PC-9 (cell line): ENCODE measurements at regions not wholly inside any gene's neighbourhood (a gene's known extent, or its start where the extent isn't known, plus 50 kb on each side); places are given as distances from the start of the nearest gene placed in this dataset.

Experiments used
- BruUV-seq: library from RNA; stranded (reverse); fragments of 400-500 nt; replicated peaks from 2 replicates; lab custom pipeline; 2021; lab: Mats Ljungman, UMichigan
- CTCF ChIA-PET: fragments of 300-600 bp; sonication (Branson Sonifier 250); formaldehyde crosslinking; loops from one replicate; lab custom pipeline; 2022; ENCODE audit warnings: antibody characterized with exemption; lab: Charles Lee
- POLR2A ChIA-PET: fragments of 300-600 bp; sonication (Branson Sonifier 250); formaldehyde crosslinking; loops from one replicate; lab custom pipeline; 2022; ENCODE audit warnings: antibody characterized with exemption; ENCODE audit not compliant: unreplicated experiment; lab: Charles Lee
- DNase-seq, 2 experiments: peaks; one replicate each; pipeline versions ENCODE4 v3.0.0 to v3.0.0-alpha.2; 2015 to 2022; ENCODE audit warnings: mixed read lengths in 1 of 2
- H2AFZ ChIP-seq: fragments of 200-600 bp; sonication (generic); 2 replicates; pipeline ENCODE4 v1.8.1; 2017; ENCODE audit warnings: antibody characterized with exemption
- H3F3A ChIP-seq: fragments of 200-600 bp; sonication (generic); 2 replicates; pipeline ENCODE4 v1.8.1; 2017; ENCODE audit warnings: antibody characterized with exemption, mild to moderate bottlenecking, low read depth; ENCODE audit not compliant: insufficient read depth
- H3K27ac ChIP-seq: fragments of 200-600 bp; sonication (generic); 2 replicates; pipeline ENCODE4 v1.6.1; 2016; ENCODE audit warnings: mixed run types
- H3K27me3 ChIP-seq: fragments of 200-600 bp; sonication (generic); 2 replicates; pipeline ENCODE4 v1.6.1; 2016; ENCODE audit warnings: low read depth, mixed run types; ENCODE audit not compliant: insufficient read depth
- H3K36me3 ChIP-seq: fragments of 200-600 bp; sonication (generic); 2 replicates; pipeline ENCODE4 v1.6.1; 2016; ENCODE audit warnings: low read depth, mixed run types
- H3K4me1 ChIP-seq: fragments of 200-600 bp; sonication (generic); replicated peaks from 2 replicates; pipeline ENCODE4 v1.6.1; 2016; ENCODE audit warnings: mixed run types; ENCODE audit not compliant: insufficient read depth
- H3K4me2 ChIP-seq: fragments of 200-600 bp; sonication (generic); 2 replicates; pipeline ENCODE4 v1.6.1; 2017; ENCODE audit warnings: mixed run types
- H3K4me3 ChIP-seq: fragments of 200-600 bp; sonication (generic); 2 replicates; pipeline ENCODE4 v1.6.1; 2016; ENCODE audit warnings: mixed run types
- H3K79me2 ChIP-seq: fragments of 200-600 bp; sonication (generic); 2 replicates; pipeline ENCODE4 v1.6.1; 2017; ENCODE audit warnings: low read depth, mixed run types
- H3K9me2 ChIP-seq: fragments of 200-600 bp; sonication (generic); 2 replicates; pipeline ENCODE4 v1.8.1; 2017; ENCODE audit warnings: mild to moderate bottlenecking; ENCODE audit not compliant: insufficient read depth
- H3K9me3 ChIP-seq: fragments of 200-600 bp; sonication (generic); 2 replicates; pipeline ENCODE4 v1.8.1; 2016; ENCODE audit warnings: low read depth; ENCODE audit not compliant: insufficient read depth
- H4K20me1 ChIP-seq: fragments of 200-600 bp; sonication (generic); 2 replicates; pipeline ENCODE4 v1.8.1; 2017; ENCODE audit not compliant: insufficient read depth
- CTCF ChIP-seq: fragments of 200-600 bp; sonication (generic); conservative IDR thresholded peaks from 2 replicates; pipeline ENCODE4 v1.6.1; 2017; ENCODE audit warnings: mixed run types, antibody characterized with exemption, mild to moderate bottlenecking, moderate library complexity
- EZH2 ChIP-seq: fragments of 200-600 bp; sonication (generic); IDR thresholded peaks from 2 replicates; pipeline ENCODE4 v1.8.0; 2017; ENCODE audit warnings: antibody characterized with exemption, low read depth
- intact Hi-C: fragments of 100-400 bp; cut with micrococcal nuclease; formaldehyde crosslinking; loops from one replicate; pipeline ENCODE4 v1.10.0; 2022; ENCODE audit not compliant: unreplicated experiment

GRCh38 chr13:77388944-77389624, 62.2 kb upstream of the MYCBP2 start:
- Histone ChIP-seq H3F3A (no peaks in the 10 kb centered on the region), H3K9me2 (peaks cover 6% of the 10 kb centered on the region), H3K4me3 (no peak overlapping the region), H3K79me2 (no peaks in the 10 kb centered on the region), H3K4me1 (no peaks in the 10 kb centered on the region), H2AFZ (no peak overlapping the region), H3K36me3 (no peaks in the 10 kb centered on the region), H3K9me3 (0 out of 2 replicates have a peak, but pooled peaks cover 3% of the 10 kb centered on the region), H3K27me3 (no peaks in the 10 kb centered on the region), H3K27ac (no peak overlapping the region), H3K4me2 (no peak overlapping the region), H4K20me1 (no peaks in the 10 kb centered on the region)
- intact Hi-C loops: no loop called here
- CTCF ChIA-PET: interaction anchor here (0.6 kb wide), 2 partner anchors 90 to 191 kb away, joined by 3 to 4 read pairs; no protein-coding TSS in a partner anchor
- POLR2A ChIA-PET: no interaction called here
- no peak for DNase-seq
- no TSS peak for BruUV-seq
- no peak for TF ChIP-seq EZH2
- TF ChIP-seq CTCF: no peak

GRCh38 chr13:77387607-77388200, 60.8 kb upstream of the MYCBP2 start:
- no peaks in the 10 kb centered on the region for H3K79me2 ChIP-seq
- CTCF ChIA-PET: no interaction called here
- no peaks in the 10 kb centered on the region for H3F3A ChIP-seq
- no peak for DNase-seq
- TF ChIP-seq CTCF (no peak), EZH2 (no peak)
- H3K4me1 ChIP-seq: no peaks in the 10 kb centered on the region
- no peaks in the 10 kb centered on the region for H3K27me3 ChIP-seq
- no peak overlapping the region for H2AFZ ChIP-seq
- H3K36me3 ChIP-seq: no peaks in the 10 kb centered on the region
- no TSS peak for BruUV-seq
- H3K27ac ChIP-seq: no peak overlapping the region
- H4K20me1 ChIP-seq: no peaks in the 10 kb centered on the region
- POLR2A ChIA-PET: no interaction called here
- intact Hi-C loops: no loop called here
- peaks cover 6% of the 10 kb centered on the region for H3K9me2 ChIP-seq
- no peak overlapping the region for H3K4me2 ChIP-seq
- H3K4me3 ChIP-seq: no peak overlapping the region
- H3K9me3 ChIP-seq: 0 out of 2 replicates have a peak, but pooled peaks cover 3% of the 10 kb centered on the region

GRCh38 chr13:77386880-77387606, 60.1 kb upstream of the MYCBP2 start:
- TF ChIP-seq CTCF: no peak
- Histone ChIP-seq H3K4me1 (no peaks in the 10 kb centered on the region), H3K27ac (no peak overlapping the region), H3K9me3 (0 out of 2 replicates have a peak, but pooled peaks cover 3% of the 10 kb centered on the region), H3K9me2 (peaks cover 6% of the 10 kb centered on the region), H3K36me3 (no peaks in the 10 kb centered on the region), H3K4me3 (no peak overlapping the region), H4K20me1 (no peaks in the 10 kb centered on the region), H3K4me2 (no peak overlapping the region), H3K79me2 (no peaks in the 10 kb centered on the region), H3F3A (no peaks in the 10 kb centered on the region), H2AFZ (no peak overlapping the region), H3K27me3 (no peaks in the 10 kb centered on the region)
- ChIA-PET POLR2A (no interaction called here), CTCF (no interaction called here)
- intact Hi-C loops: no loop called here
- no TSS peak for BruUV-seq
- no peak for DNase-seq
